ENCODE measurements at regions not wholly inside any gene's neighbourhood (a gene's known extent, or its start where the extent isn't known, plus 50 kb on each side); places are given as distances from the start of the nearest gene placed in this dataset.
"Not testable (repeated sequence)": the region's sequence is repeated elsewhere in the genome, so short reads cannot be mapped to it uniquely, and the experiment has no call there.

GRCh38 chr1:178572604-178573003, 59.7 kb downstream of the TEX35 start:
- DNase-seq, result no peak

GRCh38 chr1:178573330-178573729, 60.4 kb downstream of the TEX35 start:
- DNase-seq, result no peak

- DNase-seq, result no peak
These were observed 61.4 kb downstream of the TEX35 start for GRCh38 chr1:178574345-178574744.

GRCh38 chr1:178575611-178576361, 62.9 kb downstream of the TEX35 start:
- DNase-seq, result no peak

DNA sequence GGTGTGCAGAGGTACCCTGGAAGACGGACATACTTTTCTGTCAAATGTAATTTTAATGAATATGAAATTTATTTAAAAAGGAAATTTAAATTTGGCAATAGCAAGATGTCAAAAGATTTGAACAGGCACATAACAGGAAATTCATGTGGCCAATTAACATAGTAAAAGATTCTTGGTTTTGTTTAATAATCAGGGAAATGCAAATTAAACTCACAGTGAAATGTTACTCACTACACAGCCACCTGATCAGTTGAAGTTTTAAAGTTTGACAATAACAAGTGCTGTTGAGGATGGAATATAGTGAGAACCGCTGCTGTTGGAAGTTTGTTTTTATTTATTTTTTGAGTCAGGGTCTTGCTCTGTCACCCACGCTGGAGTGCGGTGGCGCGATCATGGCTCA, 63.9 kb downstream of the TEX35 start:
- no peak for DNase-seq

- no peak for DNase-seq
These were observed 65.0 kb downstream of the TEX35 start for GRCh38 chr1:178577882-178578281.

- DNase-seq, result no peak
These were observed 65.6 kb downstream of the TEX35 start for GRCh38 chr1:178578541-178578940.

GRCh38 chr1:178579095-178579494, 66.2 kb downstream of the TEX35 start:
- DNase-seq, result no peak

- DNase-seq, result no peak
These were observed 66.7 kb downstream of the TEX35 start for GRCh38 chr1:178579562-178579961.

GRCh38 chr1:178580096-178580495, 67.2 kb downstream of the TEX35 start:
- DNase-seq, result no peak

DNA sequence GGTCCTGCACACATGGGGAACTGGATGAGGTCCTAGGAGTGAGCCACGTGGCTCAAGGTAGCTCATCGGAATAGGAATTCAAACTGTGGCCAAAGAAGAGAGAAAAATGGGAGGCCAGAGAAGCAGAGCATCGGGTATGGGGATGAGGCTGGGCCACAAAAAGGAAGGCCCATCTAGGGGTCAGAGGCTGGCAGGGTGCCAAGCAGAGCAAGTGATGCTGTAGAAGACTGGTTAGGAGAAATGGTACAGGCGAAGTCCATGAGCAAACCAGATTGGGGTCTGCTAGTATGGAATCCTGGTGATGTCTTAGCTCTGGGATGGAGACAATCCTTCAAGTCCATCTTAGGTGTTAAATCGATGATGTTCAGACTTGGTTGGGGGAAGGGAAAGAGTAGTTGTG, 68.0 kb downstream of the TEX35 start:
- no peak for DNase-seq

GRCh38 chr1:178581351-178582303, 68.7 kb downstream of the TEX35 start:
- peak; percentile 15 for DNase-seq

DNA sequence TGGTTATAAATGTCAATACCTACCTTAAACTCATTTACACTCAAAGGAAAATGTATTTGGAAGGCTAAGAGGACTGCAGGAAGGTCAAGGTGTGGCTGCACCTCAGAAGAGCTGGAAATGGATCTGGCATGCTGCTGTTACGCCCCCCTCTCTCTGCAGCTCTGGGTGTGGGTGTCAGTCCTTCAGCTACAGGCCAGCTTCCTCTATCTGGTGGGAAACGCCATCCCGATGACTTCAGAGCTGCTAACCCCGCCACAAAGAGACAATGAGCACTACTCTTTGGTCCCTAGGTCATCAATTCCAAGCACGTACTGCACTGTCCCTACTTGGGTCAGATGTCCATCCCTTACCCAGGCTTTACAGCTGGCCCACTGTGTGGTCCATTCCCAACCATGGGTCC, 74.2 kb downstream of the TEX35 start:
- DNase-seq, result no peak

GRCh38 chr1:178587975-178588374, 75.1 kb downstream of the TEX35 start:
- no peak for DNase-seq

DNA sequence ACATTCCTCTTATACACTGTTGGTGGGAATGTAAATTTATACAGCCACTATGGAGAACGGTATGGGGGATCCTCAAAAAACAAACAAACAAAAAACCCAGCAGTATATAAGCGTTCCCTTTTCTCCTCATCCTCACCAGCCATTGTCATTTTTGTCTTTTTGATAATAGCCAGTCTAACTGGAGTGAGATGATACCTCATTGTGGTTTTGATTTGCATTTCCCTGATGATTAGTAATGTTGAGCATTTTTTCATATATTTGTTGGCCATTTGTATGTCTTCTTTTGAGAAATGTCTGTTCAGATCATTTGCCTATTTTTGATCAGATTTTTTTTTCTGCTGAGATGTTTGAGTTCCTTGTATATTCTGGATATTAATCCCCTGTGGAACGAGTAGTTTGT, 76.1 kb downstream of the TEX35 start:
- DNase-seq, result not testable (repeated sequence)

GRCh38 chr1:178591811-178592210, 78.9 kb downstream of the TEX35 start:
- DNase-seq, result not testable (repeated sequence)

GRCh38 chr1:178593515-178593914, 80.6 kb downstream of the TEX35 start:
- no peak for DNase-seq

- no peak for DNase-seq
These were observed 81.2 kb downstream of the TEX35 start for GRCh38 chr1:178594133-178594532.

GRCh38 chr1:178595491-178595890, 82.6 kb downstream of the TEX35 start:
- no peak for DNase-seq

DNA sequence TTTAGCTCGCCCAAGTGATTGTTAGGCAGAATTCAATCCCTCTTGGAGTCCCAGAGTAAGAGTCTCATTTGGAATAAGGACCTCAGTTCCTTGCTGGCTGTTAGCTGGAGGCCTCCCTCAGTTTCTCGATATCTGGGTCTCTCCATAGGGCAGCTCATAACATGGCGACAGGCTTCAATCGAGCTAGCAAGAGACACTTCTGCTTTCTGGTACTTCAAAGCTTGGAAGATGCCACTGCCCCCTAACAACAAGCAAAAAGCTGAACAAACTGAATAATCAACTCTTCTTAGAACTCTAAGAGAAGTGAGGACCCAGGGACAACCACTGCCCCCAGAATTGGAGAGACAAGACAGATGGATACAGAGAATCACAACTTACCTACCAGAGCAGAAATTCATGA, 86.2 kb downstream of the TEX35 start:
- DNase-seq, result no peak

- DNase-seq, result no peak
These were observed 86.8 kb downstream of the TEX35 start for GRCh38 chr1:178599745-178600144.

DNA sequence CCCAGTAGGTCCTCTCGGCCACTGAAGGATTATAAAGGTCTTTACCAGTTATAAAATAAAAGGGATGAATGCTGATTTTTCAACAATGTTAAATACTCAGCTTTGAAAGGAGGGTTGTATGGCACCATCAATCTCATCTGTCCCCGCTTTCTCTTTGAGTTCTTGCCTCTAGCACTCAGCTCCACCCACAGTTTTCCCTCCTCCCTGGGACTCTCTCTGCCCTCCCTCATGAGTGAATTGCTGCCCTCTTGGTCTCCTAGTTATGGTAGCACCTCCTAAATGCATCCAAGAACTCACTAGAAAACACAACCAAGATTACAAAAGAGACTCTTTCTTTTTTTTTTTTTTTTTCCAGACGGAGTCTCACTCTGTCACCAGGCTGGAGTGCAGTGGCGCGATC, 91.0 kb downstream of the TEX35 start:
- no peak for DNase-seq

GRCh38 chr1:178606839-178607238, 93.9 kb downstream of the TEX35 start:
- no peak for DNase-seq
